Endothelial cell of umbilical vein (primary cell): ENCODE measurements at regions not wholly inside any gene's neighbourhood (a gene's known extent, or its start where the extent isn't known, plus 50 kb on each side); places are given as distances from the start of the nearest gene placed in this dataset.

Experiments used
- BruUV-seq: library from RNA; stranded (reverse); fragments of 400-500 nt; replicated peaks from 2 replicates; lab custom pipeline; 2021; lab: Mats Ljungman, UMichigan
- CTCF ChIA-PET: fragments of 300-600, 350-600 bp; sonication (Branson Sonifier 250); formaldehyde crosslinking; loops from one replicate; lab custom pipeline; 2021; ENCODE audit warnings: antibody characterized with exemption, inconsistent platforms; lab: Charles Lee
- POLR2A ChIA-PET: fragments of 300-600, 350-600 bp; sonication (Branson Sonifier 250); formaldehyde crosslinking; loops from one replicate; lab custom pipeline; 2021; ENCODE audit warnings: antibody characterized with exemption, inconsistent platforms; lab: Charles Lee
- DNase-seq: peaks from one replicate; pipeline ENCODE4 v3.0.0-alpha.2; 2011; ENCODE audit warnings: low read depth, low spot score
- FAIRE-seq: peaks from 2 replicates; lab custom pipeline; 2011; peaks lifted over from hg19 to GRCh38; lab: Jason Lieb, UNC
- H2AFZ ChIP-seq: 2 replicates; pipeline ENCODE4 v1.6.0; 2012; ENCODE audit warnings: low read depth, low read length, control low read depth, inconsistent platforms
- H3K27ac ChIP-seq: 2 replicates; pipeline ENCODE4 v1.5.1; 2011; ENCODE audit warnings: low read depth, mild to moderate bottlenecking, control low read depth, low read length, moderate library complexity; ENCODE audit not compliant: insufficient read depth
- H3K27me3 ChIP-seq, 2 experiments: 2 replicates each; pipeline versions ENCODE4 v1.6.0 to v1.6.1; 2011; ENCODE audit warnings: low read length in 2 of 2, mixed read lengths in 1 of 2; ENCODE audit not compliant: control insufficient read depth in 2 of 2, insufficient read depth in 2 of 2
- H3K36me3 ChIP-seq, 2 experiments: 2 replicates in 1 of 2; 3 replicates in 1 of 2; pipeline ENCODE4 v1.5.1; 2011; ENCODE audit warnings: low read length in 2 of 2, mild to moderate bottlenecking in 1 of 2, moderate library complexity in 1 of 2; ENCODE audit not compliant: control insufficient read depth in 2 of 2, insufficient read depth in 2 of 2; ENCODE audit errors: extremely low read depth in 1 of 2
- H3K4me1 ChIP-seq: 3 replicates; pipeline ENCODE4 v1.5.1; 2011; ENCODE audit warnings: mild to moderate bottlenecking, low read length; ENCODE audit not compliant: control insufficient read depth, insufficient read depth; ENCODE audit errors: extremely low read depth
- H3K4me2 ChIP-seq: 2 replicates; pipeline ENCODE4 v1.6.1; 2011; ENCODE audit warnings: low read length, control low read depth, mixed read lengths; ENCODE audit not compliant: insufficient read depth
- H3K4me3 ChIP-seq, 3 experiments: fragments of 200-600 bp in 1 of 3; sonication (generic), shearing (Covaris generic) in 1 of 3; replicated peaks in 1 of 3; 2 replicates each; pipeline ENCODE4 v1.5.1; 2011 to 2016; ENCODE audit warnings: control low read depth in 3 of 3, low read length in 3 of 3, mild to moderate bottlenecking in 2 of 3, inconsistent platforms in 1 of 3, low read depth in 1 of 3, moderate library complexity in 1 of 3; ENCODE audit not compliant: insufficient read depth in 1 of 3
- H3K79me2 ChIP-seq: 2 replicates; pipeline ENCODE4 v1.6.0; 2012; ENCODE audit warnings: low read length, inconsistent platforms; ENCODE audit not compliant: control insufficient read depth, insufficient read depth
- H3K9ac ChIP-seq: replicated peaks from 2 replicates; pipeline ENCODE3; 2011; ENCODE audit warnings: low read length, control low read depth; ENCODE audit not compliant: insufficient read depth; ENCODE audit errors: extremely low read depth
- H3K9me1 ChIP-seq: replicated peaks from 3 replicates; pipeline ENCODE4 v1.6.0; 2011; ENCODE audit warnings: mild to moderate bottlenecking, low read length; ENCODE audit not compliant: control insufficient read depth, insufficient read depth; ENCODE audit errors: extremely low read depth
- H3K9me3 ChIP-seq: replicated peaks from 2 replicates; pipeline ENCODE4 v1.5.1; 2012; ENCODE audit warnings: low read length, inconsistent platforms; ENCODE audit not compliant: control insufficient read depth, insufficient read depth
- H4K20me1 ChIP-seq: replicated peaks from 2 replicates; pipeline ENCODE3; 2011; ENCODE audit warnings: mild to moderate bottlenecking, low read length; ENCODE audit not compliant: control insufficient read depth, insufficient read depth; ENCODE audit errors: extremely low read depth
- CTCF ChIP-seq, 2 donors: IDR thresholded peaks; 1 replicate in 1 of 2; 2 replicates in 1 of 2; pipeline ENCODE4 v1.5.1; 2011; ENCODE audit warnings: low read length in 2 of 2, mild to moderate bottlenecking in 2 of 2, moderate library complexity in 2 of 2, control low read depth in 1 of 2, inconsistent platforms in 1 of 2, low read depth in 1 of 2; ENCODE audit not compliant: insufficient read depth in 1 of 2; ENCODE audit errors: extremely low read depth in 1 of 2
- GATA2 ChIP-seq: IDR thresholded peaks from 2 replicates; pipeline ENCODE4 v1.7.0; 2011; ENCODE audit warnings: low read depth, mild to moderate bottlenecking, moderate library complexity, mixed read lengths, low read length; ENCODE audit not compliant: insufficient read length, insufficient read depth
- JUN ChIP-seq: IDR thresholded peaks from 2 replicates; pipeline ENCODE4 v1.6.1; 2011; ENCODE audit warnings: borderline replicate concordance, low read depth; ENCODE audit not compliant: insufficient read length, insufficient read depth
- MAX ChIP-seq: IDR thresholded peaks from 2 replicates; pipeline ENCODE4 v1.6.1; 2011; ENCODE audit not compliant: insufficient read depth, insufficient read length
- MYC ChIP-seq: IDR thresholded peaks from one replicate; pipeline ENCODE4 v1.6.1; 2011; ENCODE audit warnings: mild to moderate bottlenecking, low read depth, low read length
- POLR2A ChIP-seq: IDR thresholded peaks from 2 replicates; pipeline ENCODE4 v1.6.1; 2012; ENCODE audit warnings: low read depth, mild to moderate bottlenecking, control low read depth, low read length
- POLR2AphosphoS5 ChIP-seq: IDR thresholded peaks from 2 replicates; pipeline ENCODE4 v1.6.1; 2012; ENCODE audit warnings: low read depth, mild to moderate bottlenecking, control low read depth, low read length, moderate library complexity; ENCODE audit not compliant: insufficient read depth
- dilution Hi-C: fragments of 300-500 bp; cut with MboI; formaldehyde crosslinking; loops from one replicate; pipeline ENCODE4 v1.15.0; 2019; ENCODE audit warnings: low sequenced_read_pairs; ENCODE audit not compliant: extremely low pct_ligation_motif_present
- intact Hi-C: fragments of 100-400 bp; cut with micrococcal nuclease; formaldehyde crosslinking; loops from one replicate; pipeline ENCODE4 v1.10.0; 2022

GRCh38 chr14:29102996-29103395 is 336.4 kb downstream of the FOXG1 start:
- no peak overlapping the region for H3K27ac ChIP-seq
- H3K79me2 ChIP-seq, result no peaks in the 10 kb centered on the region
- H2AFZ ChIP-seq, result no peak overlapping the region
- no peak overlapping the region for H3K4me3 ChIP-seq
- no peaks in the 10 kb centered on the region for H3K27me3 ChIP-seq
- DNase-seq, result no peak
- H4K20me1 ChIP-seq, result peaks cover 2% of the 10 kb centered on the region
- no peaks in the 10 kb centered on the region for H3K4me1 ChIP-seq
- no peaks in the 10 kb centered on the region for H3K9me1 ChIP-seq
- intact Hi-C loops (no loop called here), dilution Hi-C loops (no loop called here)
- H3K36me3 ChIP-seq, result no peaks in the 10 kb centered on the region
- H3K9me3 ChIP-seq, result no peaks in the 10 kb centered on the region
- ChIA-PET POLR2A (no interaction called here), CTCF (interaction anchor here (1.6 kb wide), 1 partner anchor 20 kb away, joined by 4 read pairs; no protein-coding TSS in a partner anchor)
- BruUV-seq, result no TSS peak
- no peak for FAIRE-seq
- TF ChIP-seq POLR2A (no peak), POLR2AphosphoS5 (no peak), MYC (no peak), CTCF (IDR thresholded peaks at IDR 0.05; ENCODE audit: extremely low read depth in 1 of 2, insufficient read depth in 1 of 2, low read depth in 1 of 2, low read length in 2 of 2) (no peak), GATA2 (no peak), MAX (no peak), JUN (no peak)
- no peak overlapping the region for H3K9ac ChIP-seq
- no peak overlapping the region for H3K4me2 ChIP-seq
